Bronchial epithelial cell (primary cell): ENCODE measurements at regions not wholly inside any gene's neighbourhood (a gene's known extent, or its start where the extent isn't known, plus 50 kb on each side); places are given as distances from the start of the nearest gene placed in this dataset.

Source experiments
- DNase-seq: peaks from one replicate; pipeline ENCODE4 v3.0.0-alpha.2; 2010; ENCODE audit warnings: low read depth
- FAIRE-seq: peaks from 2 replicates; lab custom pipeline; 2011; peaks lifted over from hg19 to GRCh38; lab: Jason Lieb, UNC
- H3K27me3 ChIP-seq: 2 replicates; pipeline ENCODE4 v1.5.1; 2011; ENCODE audit warnings: low read length; ENCODE audit not compliant: control insufficient read depth, insufficient read depth
- H3K36me3 ChIP-seq: 2 replicates; pipeline ENCODE4 v1.5.1; 2011; ENCODE audit warnings: low read length; ENCODE audit not compliant: control insufficient read depth, insufficient read depth
- H3K4me3 ChIP-seq: 2 replicates; pipeline ENCODE4 v1.5.1; 2011; ENCODE audit warnings: mild to moderate bottlenecking, low read depth, low read length, control low read depth
- TF ChIP-seq, protein P1 (sequence below): IDR thresholded peaks from 2 replicates; pipeline ENCODE4 v1.5.1; 2011; ENCODE audit warnings: mild to moderate bottlenecking, moderate library complexity, low read length, control low read depth, inconsistent platforms; ENCODE audit not compliant: insufficient read depth, severe bottlenecking

GRCh38 chr13:28550721-28551497 is 56.0 kb upstream of the FLT1 start:
- Histone ChIP-seq H3K36me3 (no peaks in the 10 kb centered on the region), H3K4me3 (no peak overlapping the region), H3K27me3 (no peaks in the 10 kb centered on the region)
- TF ChIP-seq, protein P1, sequence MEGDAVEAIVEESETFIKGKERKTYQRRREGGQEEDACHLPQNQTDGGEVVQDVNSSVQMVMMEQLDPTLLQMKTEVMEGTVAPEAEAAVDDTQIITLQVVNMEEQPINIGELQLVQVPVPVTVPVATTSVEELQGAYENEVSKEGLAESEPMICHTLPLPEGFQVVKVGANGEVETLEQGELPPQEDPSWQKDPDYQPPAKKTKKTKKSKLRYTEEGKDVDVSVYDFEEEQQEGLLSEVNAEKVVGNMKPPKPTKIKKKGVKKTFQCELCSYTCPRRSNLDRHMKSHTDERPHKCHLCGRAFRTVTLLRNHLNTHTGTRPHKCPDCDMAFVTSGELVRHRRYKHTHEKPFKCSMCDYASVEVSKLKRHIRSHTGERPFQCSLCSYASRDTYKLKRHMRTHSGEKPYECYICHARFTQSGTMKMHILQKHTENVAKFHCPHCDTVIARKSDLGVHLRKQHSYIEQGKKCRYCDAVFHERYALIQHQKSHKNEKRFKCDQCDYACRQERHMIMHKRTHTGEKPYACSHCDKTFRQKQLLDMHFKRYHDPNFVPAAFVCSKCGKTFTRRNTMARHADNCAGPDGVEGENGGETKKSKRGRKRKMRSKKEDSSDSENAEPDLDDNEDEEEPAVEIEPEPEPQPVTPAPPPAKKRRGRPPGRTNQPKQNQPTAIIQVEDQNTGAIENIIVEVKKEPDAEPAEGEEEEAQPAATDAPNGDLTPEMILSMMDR, result no peak
- FAIRE-seq, result no peak
- no peak for DNase-seq

- Histone ChIP-seq H3K4me3 (no peak overlapping the region), H3K36me3 (no peaks in the 10 kb centered on the region), H3K27me3 (no peaks in the 10 kb centered on the region)
- FAIRE-seq (no peak), DNase-seq (no peak)
- TF ChIP-seq, protein P1, result no peak
These were observed 55.2 kb upstream of the FLT1 start for GRCh38 chr13:28550091-28550490.

- Histone ChIP-seq H3K36me3 (no peaks in the 10 kb centered on the region), H3K27me3 (no peaks in the 10 kb centered on the region), H3K4me3 (no peak overlapping the region)
- DNase-seq (no peak), FAIRE-seq (no peak)
- TF ChIP-seq, protein P1, result no peak
These were observed 53.9 kb upstream of the FLT1 start for GRCh38 chr13:28548872-28549271.

- DNase-seq (no peak), FAIRE-seq (no peak)
- H3K27me3 ChIP-seq, result no peaks in the 10 kb centered on the region
- TF ChIP-seq, protein P1, result no peak
- H3K36me3 ChIP-seq, result no peaks in the 10 kb centered on the region
- H3K4me3 ChIP-seq, result no peak overlapping the region
These were observed 53.5 kb upstream of the FLT1 start for GRCh38 chr13:28548468-28548867.

GRCh38 chr13:28545583-28546333 is 50.8 kb upstream of the FLT1 start:
- no peak for DNase-seq
- FAIRE-seq, result no peak
- Histone ChIP-seq H3K27me3 (no peaks in the 10 kb centered on the region), H3K4me3 (no peak overlapping the region), H3K36me3 (no peaks in the 10 kb centered on the region)
- TF ChIP-seq, protein P1, result no peak
